Activated naive CD8-positive, alpha-beta T cell (primary cell): ENCODE measurements at regions not wholly inside any gene's neighbourhood (a gene's known extent, or its start where the extent isn't known, plus 50 kb on each side); places are given as distances from the start of the nearest gene placed in this dataset.

Experiments
- H3K27ac Mint-ChIP-seq: one replicate; pipeline ENCODE4 v1.8.0; 2021; ENCODE audit warnings: mixed read lengths
- H3K27me3 Mint-ChIP-seq: one replicate; pipeline ENCODE4 v1.8.0; 2021; ENCODE audit warnings: mixed read lengths
- H3K36me3 Mint-ChIP-seq: one replicate; pipeline ENCODE4 v1.8.0; 2021; ENCODE audit warnings: mixed read lengths
- H3K4me1 Mint-ChIP-seq: one replicate; pipeline ENCODE4 v1.8.0; 2021; ENCODE audit warnings: low read depth, mixed read lengths
- H3K4me3 Mint-ChIP-seq: one replicate; pipeline ENCODE4 v1.8.0; 2021; ENCODE audit warnings: mild to moderate bottlenecking, mixed read lengths
- H3K9me3 Mint-ChIP-seq: one replicate; pipeline ENCODE4 v1.8.0; 2021; ENCODE audit warnings: low read depth, mixed read lengths

GRCh38 chr20:59438201-59438600, 137.8 kb downstream of the EDN3 start:
- H3K4me1 Mint-ChIP-seq, result peaks cover 4% of the 10 kb centered on the region
- no peak overlapping the region for H3K4me3 Mint-ChIP-seq
- H3K27ac Mint-ChIP-seq, result no peak overlapping the region
- H3K36me3 Mint-ChIP-seq, result no peaks in the 10 kb centered on the region
- H3K9me3 Mint-ChIP-seq, result no peaks in the 10 kb centered on the region
- H3K27me3 Mint-ChIP-seq, result peaks cover 2% of the 10 kb centered on the region

DNA sequence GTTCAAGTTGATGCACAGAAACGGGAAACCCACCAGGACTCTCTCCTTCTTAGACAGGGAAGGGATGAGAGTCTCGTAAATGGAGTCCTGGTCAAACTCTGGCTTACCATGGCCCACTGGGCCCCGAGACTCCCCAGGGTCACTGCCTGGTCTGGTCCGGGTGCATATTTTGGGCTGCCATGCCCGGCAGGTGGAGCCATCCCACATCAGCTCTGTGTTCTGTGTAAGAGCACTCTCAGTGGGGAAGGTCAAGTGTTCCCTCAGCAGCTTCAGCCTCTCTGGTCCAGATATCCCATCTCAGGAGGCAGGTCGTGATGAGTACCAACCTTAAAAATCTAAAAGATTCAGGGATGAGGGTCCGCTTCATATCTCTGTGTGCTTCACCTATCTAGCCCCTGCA, 138.8 kb downstream of the EDN3 start:
- no peak overlapping the region for H3K27ac Mint-ChIP-seq
- H3K9me3 Mint-ChIP-seq, result no peaks in the 10 kb centered on the region
- no peak overlapping the region for H3K4me3 Mint-ChIP-seq
- peaks cover 4% of the 10 kb centered on the region for H3K4me1 Mint-ChIP-seq
- peaks cover 10% of the 10 kb centered on the region for H3K27me3 Mint-ChIP-seq
- no peaks in the 10 kb centered on the region for H3K36me3 Mint-ChIP-seq

DNA sequence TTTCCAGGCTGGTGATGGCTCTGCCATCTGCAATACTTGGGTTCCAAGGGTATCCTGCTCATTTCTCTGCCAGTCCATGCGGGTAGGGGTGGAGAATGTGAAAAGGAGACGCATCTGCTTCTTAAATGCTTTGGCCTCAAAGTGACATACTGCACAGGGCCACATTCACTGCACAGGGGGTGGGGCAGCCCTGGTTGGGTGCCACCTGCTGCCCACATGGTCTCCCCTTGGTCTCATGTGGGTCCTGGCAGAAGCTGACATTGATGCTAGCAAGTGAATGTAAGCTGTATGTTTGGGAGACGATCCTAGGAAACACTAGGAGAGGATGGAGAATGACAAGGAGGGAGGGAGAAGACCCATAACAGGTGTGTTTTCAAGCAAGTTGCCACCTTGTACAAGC, 140.9 kb downstream of the EDN3 start:
- H3K27ac Mint-ChIP-seq, result no peak overlapping the region
- H3K4me1 Mint-ChIP-seq, result peaks cover 4% of the 10 kb centered on the region
- no peaks in the 10 kb centered on the region for H3K9me3 Mint-ChIP-seq
- H3K27me3 Mint-ChIP-seq, result peaks cover 19% of the 10 kb centered on the region
- no peaks in the 10 kb centered on the region for H3K36me3 Mint-ChIP-seq
- H3K4me3 Mint-ChIP-seq, result no peak overlapping the region

GRCh38 chr20:59441860-59442810, 141.7 kb downstream of the EDN3 start:
- no peak overlapping the region for H3K27ac Mint-ChIP-seq
- H3K27me3 Mint-ChIP-seq, result peaks cover 21% of the 10 kb centered on the region
- peaks cover 4% of the 10 kb centered on the region for H3K4me1 Mint-ChIP-seq
- no peak overlapping the region for H3K4me3 Mint-ChIP-seq
- H3K36me3 Mint-ChIP-seq, result no peaks in the 10 kb centered on the region
- H3K9me3 Mint-ChIP-seq, result no peaks in the 10 kb centered on the region

GRCh38 chr20:59443550-59443949, 143.1 kb downstream of the EDN3 start:
- Mint-ChIP-seq H3K27ac (no peak overlapping the region), H3K4me1 (peaks cover 4% of the 10 kb centered on the region), H3K27me3 (peaks cover 26% of the 10 kb centered on the region), H3K9me3 (no peaks in the 10 kb centered on the region), H3K36me3 (no peaks in the 10 kb centered on the region), H3K4me3 (no peak overlapping the region)

- no peaks in the 10 kb centered on the region for H3K9me3 Mint-ChIP-seq
- no peak overlapping the region for H3K27ac Mint-ChIP-seq
- peaks cover 4% of the 10 kb centered on the region for H3K4me1 Mint-ChIP-seq
- no peak overlapping the region for H3K4me3 Mint-ChIP-seq
- no peaks in the 10 kb centered on the region for H3K36me3 Mint-ChIP-seq
- H3K27me3 Mint-ChIP-seq, result peaks cover 31% of the 10 kb centered on the region
Measured at GRCh38 chr20:59446376-59446775, 146.0 kb downstream of the EDN3 start.

- Mint-ChIP-seq H3K36me3 (no peaks in the 10 kb centered on the region), H3K27me3 (peaks cover 28% of the 10 kb centered on the region), H3K4me1 (no peaks in the 10 kb centered on the region), H3K4me3 (no peak overlapping the region), H3K9me3 (no peaks in the 10 kb centered on the region), H3K27ac (no peak overlapping the region)
Measured at GRCh38 chr20:59448196-59448595, 147.8 kb downstream of the EDN3 start.

- Mint-ChIP-seq H3K9me3 (no peaks in the 10 kb centered on the region), H3K27me3 (peaks cover 23% of the 10 kb centered on the region), H3K4me3 (no peak overlapping the region), H3K4me1 (no peaks in the 10 kb centered on the region), H3K27ac (no peak overlapping the region), H3K36me3 (no peaks in the 10 kb centered on the region)
Measured at GRCh38 chr20:59448851-59449444, 148.5 kb downstream of the EDN3 start.

DNA sequence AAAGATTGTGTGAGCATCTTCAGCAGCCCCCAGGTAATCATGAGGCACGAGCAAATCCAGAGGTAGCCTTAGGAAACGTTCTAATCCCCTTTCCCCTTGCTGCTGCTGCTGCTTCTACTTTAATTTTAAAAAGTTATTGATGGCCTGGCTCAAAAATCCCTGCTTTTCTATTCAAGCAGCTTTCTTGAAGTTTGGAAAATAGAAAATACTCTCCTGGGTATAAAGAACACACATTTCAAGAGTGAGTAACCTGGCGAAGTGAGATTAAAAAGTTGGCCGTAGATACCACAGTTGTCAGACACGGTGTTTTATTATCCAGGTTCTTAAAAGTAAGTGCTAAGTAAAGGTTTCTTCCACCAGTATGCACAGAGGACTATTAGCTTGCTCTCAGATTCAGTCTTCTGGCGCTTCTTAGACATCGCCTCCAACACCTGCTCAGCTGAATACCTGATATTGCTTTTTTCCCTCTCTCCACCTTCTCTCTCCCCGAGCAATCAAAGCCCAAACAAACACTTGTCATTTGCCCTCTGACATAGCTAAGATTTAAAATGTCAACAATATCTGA, 150.7 kb downstream of the EDN3 start:
- H3K4me3 Mint-ChIP-seq, result no peak overlapping the region
- H3K27me3 Mint-ChIP-seq, result peaks cover 13% of the 10 kb centered on the region
- H3K36me3 Mint-ChIP-seq, result no peaks in the 10 kb centered on the region
- no peaks in the 10 kb centered on the region for H3K9me3 Mint-ChIP-seq
- H3K4me1 Mint-ChIP-seq, result no peaks in the 10 kb centered on the region
- H3K27ac Mint-ChIP-seq, result no peak overlapping the region

- Mint-ChIP-seq H3K27ac (no peak overlapping the region), H3K9me3 (no peaks in the 10 kb centered on the region), H3K27me3 (peaks cover 9% of the 10 kb centered on the region), H3K4me3 (no peak overlapping the region), H3K36me3 (no peaks in the 10 kb centered on the region), H3K4me1 (no peaks in the 10 kb centered on the region)
Measured at GRCh38 chr20:59451641-59452040, 151.2 kb downstream of the EDN3 start.

GRCh38 chr20:59452856-59453255, 151.5 kb upstream of the PHACTR3 start:
- H3K4me1 Mint-ChIP-seq, result no peaks in the 10 kb centered on the region
- no peak overlapping the region for H3K27ac Mint-ChIP-seq
- no peaks in the 10 kb centered on the region for H3K9me3 Mint-ChIP-seq
- no peak overlapping the region for H3K4me3 Mint-ChIP-seq
- no peaks in the 10 kb centered on the region for H3K36me3 Mint-ChIP-seq
- H3K27me3 Mint-ChIP-seq, result peaks cover 9% of the 10 kb centered on the region

DNA sequence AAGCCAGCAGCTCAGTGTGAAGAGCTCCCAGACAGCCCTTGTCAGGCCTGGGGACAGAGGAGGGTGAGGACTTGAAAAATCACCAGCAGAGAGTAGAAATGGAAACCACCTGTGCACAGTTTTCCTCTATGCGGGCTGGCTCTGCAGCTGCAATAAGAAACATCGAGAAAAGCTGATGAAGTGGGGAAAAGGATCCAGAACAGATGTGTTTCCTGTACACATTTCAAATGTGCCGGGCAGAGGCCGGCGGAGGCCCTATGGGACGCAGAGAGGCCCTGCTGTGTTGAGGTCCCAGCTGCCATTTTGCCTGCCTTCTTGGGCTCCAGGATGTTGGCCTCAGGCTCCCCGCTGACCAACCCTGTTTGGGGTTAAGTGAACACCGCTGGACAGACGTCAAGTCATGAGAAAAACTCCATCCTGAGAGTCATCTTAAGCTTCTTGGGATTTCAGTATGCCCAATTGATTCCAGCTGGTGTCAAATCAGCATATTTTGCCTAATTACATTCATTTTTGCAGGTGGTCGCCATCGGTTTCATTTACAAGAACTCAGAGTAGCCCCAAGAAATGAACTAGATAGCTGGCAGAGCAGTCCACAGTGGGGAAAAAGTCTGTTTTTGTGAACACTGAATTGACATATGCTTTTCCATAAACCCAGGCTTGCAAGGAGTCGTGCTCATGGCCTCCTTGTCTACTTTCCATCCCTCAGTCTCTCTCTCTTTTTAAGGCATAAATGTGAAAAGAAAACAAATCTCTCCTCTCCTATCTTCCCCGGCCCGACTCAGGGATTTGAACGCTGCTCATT, 150.4 kb upstream of the PHACTR3 start:
- no peaks in the 10 kb centered on the region for H3K36me3 Mint-ChIP-seq
- no peaks in the 10 kb centered on the region for H3K9me3 Mint-ChIP-seq
- no peak overlapping the region for H3K27ac Mint-ChIP-seq
- peaks cover 2% of the 10 kb centered on the region for H3K27me3 Mint-ChIP-seq
- H3K4me1 Mint-ChIP-seq, result no peaks in the 10 kb centered on the region
- no peak overlapping the region for H3K4me3 Mint-ChIP-seq

GRCh38 chr20:59455402-59456341, 148.7 kb upstream of the PHACTR3 start:
- H3K9me3 Mint-ChIP-seq, result no peaks in the 10 kb centered on the region
- peaks cover 2% of the 10 kb centered on the region for H3K27me3 Mint-ChIP-seq
- no peak overlapping the region for H3K27ac Mint-ChIP-seq
- H3K4me1 Mint-ChIP-seq, result no peaks in the 10 kb centered on the region
- H3K36me3 Mint-ChIP-seq, result no peaks in the 10 kb centered on the region
- H3K4me3 Mint-ChIP-seq, result no peak overlapping the region
